H9 (cell line): ENCODE measurements at regions not wholly inside any gene's neighbourhood (a gene's known extent, or its start where the extent isn't known, plus 50 kb on each side); places are given as distances from the start of the nearest gene placed in this dataset.

Experiments used
- DNase-seq: peaks from one replicate; pipeline ENCODE4 v3.0.0-alpha.2; 2017
- H2AFZ ChIP-seq: one replicate; pipeline ENCODE4 v1.6.1; 2013; ENCODE audit warnings: mild to moderate bottlenecking, low read length, control low read depth, moderate library complexity
- H2AK5ac ChIP-seq: 2 replicates; pipeline ENCODE4 v1.6.1; 2013; ENCODE audit warnings: low read length, control low read depth, mixed read lengths; ENCODE audit not compliant: insufficient read length
- H2BK120ac ChIP-seq: one replicate; pipeline ENCODE4 v1.6.1; 2013; ENCODE audit warnings: low read depth, mild to moderate bottlenecking, low read length, control low read depth, inconsistent platforms; ENCODE audit not compliant: poor library complexity, severe bottlenecking
- H2BK12ac ChIP-seq: 2 replicates; pipeline ENCODE4 v1.6.1; 2013; ENCODE audit warnings: low read length, control low read depth, mixed read lengths, low read depth; ENCODE audit not compliant: insufficient read length
- H2BK15ac ChIP-seq: 2 replicates; pipeline ENCODE4 v1.6.1; 2013; ENCODE audit warnings: low read depth, low read length, control low read depth
- H2BK20ac ChIP-seq: one replicate; pipeline ENCODE4 v1.6.1; 2013; ENCODE audit warnings: low read depth, mild to moderate bottlenecking, low read length, control low read depth, inconsistent platforms; ENCODE audit not compliant: poor library complexity, severe bottlenecking
- H2BK5ac ChIP-seq: 2 replicates; pipeline ENCODE4 v1.6.1; 2013; ENCODE audit warnings: low read length, control low read depth, mixed read lengths; ENCODE audit not compliant: insufficient read length
- H3K14ac ChIP-seq: 2 replicates; pipeline ENCODE4 v1.6.1; 2013; ENCODE audit warnings: low read length, control low read depth; ENCODE audit not compliant: insufficient read depth
- H3K18ac ChIP-seq: 2 replicates; pipeline ENCODE4 v1.6.1; 2013; ENCODE audit warnings: low read depth, mild to moderate bottlenecking, mixed read lengths, low read length, control low read depth; ENCODE audit not compliant: insufficient read length
- H3K23ac ChIP-seq: 2 replicates; pipeline ENCODE4 v1.6.1; 2013; ENCODE audit warnings: low read length, control low read depth, mixed read lengths, low read depth; ENCODE audit not compliant: insufficient read length
- H3K23me2 ChIP-seq: 2 replicates; pipeline ENCODE4 v1.6.1; 2013; ENCODE audit warnings: low read depth, mild to moderate bottlenecking, mixed read lengths, low read length, control low read depth; ENCODE audit not compliant: insufficient read length, poor library complexity, severe bottlenecking
- H3K27ac ChIP-seq: 2 replicates; pipeline ENCODE4 v1.5.1; 2013; ENCODE audit warnings: low read length, control low read depth, mixed read lengths, low read depth; ENCODE audit not compliant: insufficient read length
- H3K27me3 ChIP-seq: 2 replicates; pipeline ENCODE4 v1.6.1; 2013; ENCODE audit warnings: low read length, control low read depth, inconsistent platforms; ENCODE audit not compliant: insufficient read depth
- H3K4ac ChIP-seq: 2 replicates; pipeline ENCODE4 v1.6.1; 2013; ENCODE audit warnings: low read depth, mild to moderate bottlenecking, control low read depth, inconsistent platforms, low read length, moderate library complexity
- H3K4me1 ChIP-seq: 2 replicates; pipeline ENCODE4 v1.6.1; 2013; ENCODE audit warnings: low read length, control low read depth, inconsistent platforms; ENCODE audit not compliant: insufficient read depth
- H3K4me2 ChIP-seq: 2 replicates; pipeline ENCODE4 v1.6.1; 2013; ENCODE audit warnings: low read length, control low read depth, mixed read lengths; ENCODE audit not compliant: insufficient read length, insufficient read depth
- H3K56ac ChIP-seq: 2 replicates; pipeline ENCODE4 v1.6.1; 2013; ENCODE audit warnings: low read depth, mild to moderate bottlenecking, mixed read lengths, low read length, control low read depth; ENCODE audit not compliant: insufficient read length
- H3K79me1 ChIP-seq: 2 replicates; pipeline ENCODE4 v1.6.1; 2013; ENCODE audit warnings: low read depth, mild to moderate bottlenecking, moderate library complexity, low read length, control low read depth, inconsistent platforms; ENCODE audit not compliant: insufficient read depth, poor library complexity, severe bottlenecking
- H3K79me2 ChIP-seq: 2 replicates; pipeline ENCODE4 v1.6.1; 2013; ENCODE audit warnings: low read length, control low read depth, inconsistent platforms; ENCODE audit not compliant: insufficient read depth
- H3K9ac ChIP-seq: 2 replicates; pipeline ENCODE4 v1.6.1; 2013; ENCODE audit warnings: low read length, control low read depth, mixed read lengths; ENCODE audit not compliant: insufficient read length; ENCODE audit errors: extremely low read depth
- H3K9me3 ChIP-seq: one replicate; pipeline ENCODE4 v1.6.1; 2013; ENCODE audit warnings: low read depth, low read length, inconsistent platforms; ENCODE audit not compliant: control insufficient read depth
- H3T11ph ChIP-seq: one replicate; pipeline ENCODE4 v1.6.1; 2013; ENCODE audit warnings: mild to moderate bottlenecking, low read length, control low read depth, inconsistent platforms
- H4K20me1 ChIP-seq: one replicate; pipeline ENCODE4 v1.6.1; 2013; ENCODE audit not compliant: control insufficient read depth, insufficient read length, insufficient read depth
- H4K5ac ChIP-seq: 2 replicates; pipeline ENCODE4 v1.6.1; 2013; ENCODE audit warnings: low read depth, mild to moderate bottlenecking, mixed read lengths, low read length, control low read depth; ENCODE audit not compliant: insufficient read length
- H4K8ac ChIP-seq: replicated peaks from 2 replicates; pipeline ENCODE4 v1.6.1; 2013; ENCODE audit warnings: low read length, control low read depth, mixed read lengths, low read depth; ENCODE audit not compliant: insufficient read length
- H4K91ac ChIP-seq: 2 replicates; pipeline ENCODE4 v1.6.1; 2013; ENCODE audit warnings: low read depth, mild to moderate bottlenecking, moderate library complexity, mixed read lengths, low read length, control low read depth; ENCODE audit not compliant: insufficient read length
- H3K27ac Mint-ChIP-seq, 3 experiments: 2 replicates in 2 of 3; 3 replicates in 1 of 3; pipeline ENCODE4 v1.8.0; 2020 to 2021; ENCODE audit warnings: mixed read lengths in 3 of 3, mild to moderate bottlenecking in 1 of 3, moderate library complexity in 1 of 3
- H3K27me3 Mint-ChIP-seq: 2 replicates; pipeline ENCODE4 v1.8.0; 2021; ENCODE audit warnings: low read depth, mild to moderate bottlenecking, moderate library complexity, mixed read lengths
- H3K36me3 Mint-ChIP-seq, 3 experiments: 2 replicates in 2 of 3; 3 replicates in 1 of 3; pipeline ENCODE4 v1.8.0; 2020 to 2021; ENCODE audit warnings: low read depth in 3 of 3, mixed read lengths in 3 of 3; ENCODE audit not compliant: insufficient read depth in 1 of 3
- H3K4me1 Mint-ChIP-seq, 2 experiments: 2 replicates each; pipeline ENCODE4 v1.8.0; 2020; ENCODE audit warnings: mixed read lengths in 2 of 2
- H3K4me3 Mint-ChIP-seq, 2 experiments: 2 replicates in 1 of 2; 3 replicates in 1 of 2; pipeline ENCODE4 v1.8.0; 2020 to 2021; ENCODE audit warnings: mild to moderate bottlenecking in 2 of 2, mixed read lengths in 2 of 2, moderate library complexity in 1 of 2
- H3K9me3 Mint-ChIP-seq, 2 experiments: 2 replicates in 1 of 2; 3 replicates in 1 of 2; pipeline ENCODE4 v1.8.0; 2020; ENCODE audit warnings: mild to moderate bottlenecking in 2 of 2, mixed read lengths in 2 of 2, moderate library complexity in 1 of 2
- CTCF ChIP-seq: fragments of 200-600 bp; sonication (generic); conservative IDR thresholded peaks from 3 replicates; pipeline ENCODE4 v1.8.0; 2021; ENCODE audit warnings: antibody characterized with exemption, mild to moderate bottlenecking
- WGBS: extraction: QIAGEN DNeasy Blood & Tissue Kit; methylation state at CpG from one replicate; pipeline ENCODE4 v1.1.7; 2013; ENCODE audit warnings: missing lambda C conversion rate, low lambda C conversion rate, mixed read lengths; ENCODE audit not compliant: insufficient read length; ENCODE audit errors: extremely low coverage; 5-methylcytosine and 5-hydroxymethylcytosine counted together

GRCh38 chr14:104313674-104314073, 175.3 kb downstream of the KIF26A start:
- Histone ChIP-seq H2BK12ac (no peak overlapping the region), H2BK20ac (no peak overlapping the region)

More at GRCh38 chr14:104313674-104314073, 175.3 kb downstream of the KIF26A start:
- Histone ChIP-seq H4K8ac (no peak overlapping the region), H3K56ac (no peak overlapping the region), H2AFZ (no peak overlapping the region), H4K20me1 (no peaks in the 10 kb centered on the region), H3K79me2 (no peaks in the 10 kb centered on the region), H2BK120ac (no peak overlapping the region), H3K4me2 (no peak overlapping the region), H2AK5ac (no peak overlapping the region), H2BK5ac (no peak overlapping the region), H3K23ac (no peak overlapping the region), H3K79me1 (no peaks in the 10 kb centered on the region), H4K5ac (no peak overlapping the region), H3K23me2 (no peaks in the 10 kb centered on the region), H3K9ac (no peak overlapping the region), H3K27me3 (no peaks in the 10 kb centered on the region), H3K4me1 (no peaks in the 10 kb centered on the region), H2BK15ac (no peak overlapping the region), H3K27ac (no peak overlapping the region), H3K9me3 (no peaks in the 10 kb centered on the region), H3K14ac (no peak overlapping the region), H3T11ph (no peak overlapping the region), H3K4ac (no peak overlapping the region), H3K18ac (no peak overlapping the region), H4K91ac (no peak overlapping the region)
- Mint-ChIP-seq H3K4me1 (no peaks in the 10 kb centered on the region; a peak in 1 of 4 replicates), H3K36me3 (0 out of 7 replicates have a peak, but pooled peaks cover 0 to 2% (median 0%) of the 10 kb centered on the region in 3 experiments), H3K27me3 (peaks cover 4% of the 10 kb centered on the region; the same call in 1 of the 2 replicates), H3K27ac (no peak overlapping the region; a peak in 1 of 7 replicates), H3K4me3 (no peak overlapping the region), H3K9me3 (peaks cover 9 to 12% of the 10 kb centered on the region in 2 experiments)
- no peak for DNase-seq
- WGBS, result no CpG with 5 or more reads among the region's 4 CpGs
- no peak for TF ChIP-seq CTCF
